Posterior cingulate gyrus (tissue), 11 donors: ENCODE measurements at regions not wholly inside any gene's neighbourhood (a gene's known extent, or its start where the extent isn't known, plus 50 kb on each side); places are given as distances from the start of the nearest gene placed in this dataset.

Experiments used
- DNase-seq, 10 donors: peaks; one replicate each; pipeline versions ENCODE4 v3.0.0 to v3.0.0-alpha.2; 2020 to 2021; ENCODE audit warnings: mixed read lengths in 3 of 10
- intact Hi-C: fragments of 100-400 bp; cut with DNase I; formaldehyde crosslinking; loops from one replicate; pipeline ENCODE4 v1.15.1; 2023

DNA sequence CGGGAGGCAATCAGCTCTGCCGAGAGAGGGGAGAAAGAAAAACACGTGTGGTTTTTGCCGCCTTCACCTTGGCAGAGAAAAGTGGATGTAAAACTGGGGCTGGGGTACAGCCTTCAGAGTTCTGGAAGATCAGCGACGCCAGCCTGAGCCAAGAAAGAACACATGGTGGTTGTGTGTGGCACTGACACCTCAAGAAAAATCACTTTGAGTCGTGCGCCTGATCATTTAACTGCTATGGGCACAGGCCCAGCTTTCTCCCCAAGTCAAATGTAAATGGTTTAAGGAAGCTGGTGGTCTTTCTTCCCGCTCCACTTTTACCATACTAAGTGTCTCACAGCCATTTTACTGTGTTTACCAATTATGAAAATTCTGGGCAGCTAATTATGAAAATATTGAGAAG is 461.8 kb upstream of the SOX9 start:
- intact Hi-C loops = no loop called here
- DNase-seq = peak in 1 of 10 donors; percentile 39

DNA sequence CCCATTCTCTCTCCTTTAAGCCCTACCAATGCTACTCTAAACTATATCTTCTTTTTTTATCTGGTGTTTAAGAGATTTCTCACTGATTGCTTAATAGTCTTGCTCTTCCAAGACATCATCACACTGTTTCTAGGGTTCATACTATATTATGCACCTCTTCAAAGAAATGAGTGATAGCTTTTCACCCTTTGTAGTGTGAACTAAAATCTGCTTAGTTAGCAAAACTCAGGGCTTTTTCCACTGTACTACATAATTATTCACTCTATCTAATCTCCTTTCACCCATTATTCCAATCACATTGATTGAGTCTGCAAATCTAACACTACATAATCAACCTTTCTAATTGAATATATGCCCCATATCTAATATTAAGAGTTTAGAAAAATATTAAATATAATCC is 456.0 kb upstream of the SOX9 start:
- DNase-seq = no peak
- intact Hi-C loops = no loop called here

DNA sequence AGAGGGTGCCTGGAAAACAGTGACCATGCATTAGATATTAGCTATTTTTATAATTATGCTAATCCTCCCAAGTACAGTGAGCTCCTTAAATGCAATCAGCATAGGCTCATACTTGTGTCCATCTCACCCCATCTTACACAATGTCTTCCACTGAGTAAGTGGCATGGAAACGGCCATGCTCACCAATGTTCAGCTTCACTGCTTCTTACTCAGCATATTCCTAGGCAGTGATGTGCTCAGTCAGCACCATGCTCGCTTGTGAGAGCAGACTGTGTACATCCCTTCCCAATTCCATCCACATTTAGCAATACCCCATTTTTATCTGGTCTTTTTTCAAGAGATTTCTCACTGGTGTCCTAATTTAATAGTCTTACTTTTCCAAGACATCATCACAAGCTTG is 454.8 kb upstream of the SOX9 start:
- DNase-seq = no peak
- intact Hi-C loops = no loop called here

DNA sequence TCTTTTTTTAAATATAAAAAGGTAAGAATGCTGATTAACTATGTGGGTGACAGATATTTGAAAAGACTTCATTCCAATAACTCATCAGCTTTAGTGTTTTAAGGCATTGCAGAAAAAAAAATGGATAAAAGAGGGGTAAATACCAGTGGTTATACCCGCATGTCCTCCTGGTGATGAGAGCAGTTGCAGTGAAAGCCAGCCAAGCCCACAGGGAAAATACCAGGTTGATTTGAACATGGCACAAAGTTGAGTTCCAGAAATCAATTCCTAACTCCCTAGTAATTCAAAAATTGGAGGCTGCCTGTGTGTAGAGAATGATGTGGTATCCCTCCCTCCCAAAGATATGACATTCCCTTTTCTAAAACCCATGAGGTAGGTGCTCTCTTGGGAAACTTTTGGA is 453.2 kb upstream of the SOX9 start:
- intact Hi-C loops = no loop called here

DNA sequence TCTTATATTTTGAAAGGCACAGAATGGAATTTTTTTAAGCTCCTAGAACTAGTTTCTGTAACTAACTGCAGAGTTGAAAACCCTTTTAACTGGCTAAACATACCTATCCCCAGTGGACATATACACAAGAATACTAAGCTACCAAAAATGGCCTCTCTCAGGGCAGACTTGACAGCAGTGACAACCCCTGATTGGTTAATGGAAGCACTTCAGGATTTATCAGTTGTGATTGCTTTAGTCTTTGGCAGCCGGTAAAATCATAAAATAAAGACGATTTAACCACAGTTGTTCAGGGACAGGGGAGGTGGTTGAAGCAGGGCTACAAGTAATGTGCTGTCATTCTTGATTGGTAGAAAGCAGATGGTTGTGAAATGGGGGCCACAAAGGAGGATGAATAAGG is 452.0 kb upstream of the SOX9 start:
- intact Hi-C loops = no loop called here
- no peak for DNase-seq

More for the DNA sequence above, 453.2 kb upstream of the SOX9 start:
- DNase-seq = no peak

DNA sequence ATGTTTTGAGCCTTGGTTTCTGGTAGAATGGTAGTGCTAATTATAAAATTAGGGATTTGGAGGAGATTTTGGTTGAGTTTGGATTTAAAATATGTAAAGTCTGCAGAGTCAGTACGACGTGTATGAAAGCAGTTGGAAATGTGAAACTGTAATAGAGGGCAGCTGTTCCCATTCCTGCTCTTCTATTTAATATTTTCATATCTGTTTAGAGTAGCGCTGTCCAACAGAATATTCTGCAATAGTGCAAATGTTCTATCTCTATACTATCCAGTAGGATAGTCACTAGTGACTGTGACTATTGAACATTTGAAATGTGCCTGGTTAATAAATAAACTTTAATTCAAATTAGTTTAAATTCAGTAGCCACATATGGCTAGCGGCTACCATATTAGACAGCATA is 443.4 kb upstream of the SOX9 start:
- no peak for DNase-seq
- intact Hi-C loops = no loop called here

DNA sequence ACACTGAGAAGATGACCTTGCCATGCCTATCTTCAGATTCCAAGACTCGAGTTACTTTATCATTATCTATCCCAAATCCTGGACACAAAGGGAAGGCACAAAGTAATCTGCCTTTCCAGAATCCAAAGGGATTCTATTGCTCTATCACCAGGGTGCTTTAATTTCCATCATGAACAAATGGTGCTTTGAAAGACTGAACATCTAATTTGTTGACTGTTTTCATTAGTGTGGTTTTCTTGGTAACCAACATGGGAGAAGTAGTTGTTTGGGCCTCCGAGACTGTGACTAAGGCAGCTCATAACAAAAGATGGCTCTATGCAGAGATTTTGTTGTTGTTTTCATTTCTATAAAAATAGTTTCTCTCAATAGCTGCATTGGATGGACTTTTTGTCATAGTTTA is 441.0 kb upstream of the SOX9 start:
- intact Hi-C loops = no loop called here
- no peak for DNase-seq

DNA sequence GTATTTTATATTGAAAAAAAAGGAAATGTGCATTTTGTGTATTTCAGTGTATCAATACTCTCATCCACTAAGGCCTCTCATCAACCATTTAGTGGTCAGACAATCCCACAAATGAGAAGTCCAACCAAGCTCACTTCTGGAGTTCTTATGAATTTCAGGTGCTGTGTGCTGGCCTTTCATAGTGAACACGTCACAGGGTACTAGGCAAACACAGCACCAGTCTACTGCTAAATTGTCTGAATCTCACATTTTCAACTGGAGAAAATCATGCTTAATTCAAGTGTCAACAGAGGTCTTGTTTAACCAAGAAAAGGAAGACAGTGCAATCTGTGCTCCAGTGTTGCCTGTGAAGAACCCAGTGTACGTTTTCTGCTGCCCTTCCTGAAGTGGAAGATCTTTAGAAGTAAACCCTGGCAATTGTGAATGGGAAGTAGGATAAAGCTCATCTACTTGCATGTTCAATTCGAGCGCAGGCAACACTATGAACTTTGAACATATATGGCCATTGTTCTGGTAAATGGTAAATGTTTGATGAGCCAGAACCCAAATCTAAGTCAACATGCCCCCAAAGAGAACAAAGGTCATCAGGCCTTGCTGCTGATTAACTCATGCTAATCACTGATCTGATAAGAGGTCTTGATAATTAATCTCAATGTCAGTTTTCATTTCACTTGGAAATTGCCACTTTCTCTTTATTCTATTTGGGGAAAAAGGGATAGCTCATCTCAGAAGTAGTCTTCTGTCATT is 439.2 kb upstream of the SOX9 start:
- intact Hi-C loops = no loop called here

DNA sequence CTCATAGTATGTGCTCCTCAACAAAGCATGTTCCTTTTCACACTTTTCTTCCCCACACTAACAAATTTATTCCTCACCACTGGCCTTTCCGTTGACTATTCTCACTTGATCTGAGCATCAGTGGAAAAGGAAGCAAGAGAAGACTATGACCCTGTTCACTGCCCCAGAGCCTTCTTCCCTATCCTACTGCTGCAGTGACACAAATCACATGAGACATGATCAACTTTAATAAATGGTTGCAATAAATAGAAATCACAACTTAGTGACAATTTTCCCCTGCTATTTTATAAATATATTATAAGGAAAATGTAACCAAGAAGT is 438.7 kb upstream of the SOX9 start:
- no peak for DNase-seq
- intact Hi-C loops = no loop called here

More for the DNA sequence above, 439.2 kb upstream of the SOX9 start:
- no peak for DNase-seq

DNA sequence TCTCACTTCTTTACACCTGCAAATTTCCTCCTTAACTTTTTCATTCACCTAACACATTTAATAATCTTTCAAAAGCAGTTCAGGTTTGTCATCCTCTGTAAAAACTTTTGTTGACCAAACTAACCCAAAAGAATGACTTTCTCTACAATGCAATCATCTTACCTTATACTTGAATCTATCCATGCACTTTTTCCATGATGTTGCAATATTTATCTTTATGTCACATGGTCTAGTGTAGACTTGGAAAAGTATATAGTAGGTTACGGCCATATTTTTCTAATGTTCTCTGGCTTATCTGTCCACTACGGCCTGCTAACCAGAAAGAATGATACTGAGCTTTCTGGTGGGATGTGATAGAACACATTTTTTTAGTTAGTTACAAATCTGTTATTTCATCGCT is 431.0 kb upstream of the SOX9 start:
- intact Hi-C loops = no loop called here
- DNase-seq = no peak

DNA sequence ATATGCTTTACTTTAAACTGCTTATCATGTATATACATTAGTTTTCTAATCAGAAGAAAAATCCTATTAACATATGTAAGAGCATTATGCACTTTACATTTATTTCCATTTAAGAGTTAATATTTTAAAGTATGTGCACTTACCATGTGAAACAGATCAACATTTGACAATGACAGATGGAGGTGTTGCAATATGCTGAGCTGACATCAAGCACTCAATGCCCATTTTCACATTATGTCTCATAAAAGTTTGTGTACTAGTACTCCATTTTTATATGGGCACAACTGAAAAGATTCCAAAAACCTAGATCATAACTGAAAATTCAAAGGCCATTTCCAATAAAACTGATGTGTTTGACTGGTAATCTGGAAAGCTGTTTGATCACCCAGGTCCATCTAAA is 420.9 kb upstream of the SOX9 start:
- DNase-seq = no peak

DNA sequence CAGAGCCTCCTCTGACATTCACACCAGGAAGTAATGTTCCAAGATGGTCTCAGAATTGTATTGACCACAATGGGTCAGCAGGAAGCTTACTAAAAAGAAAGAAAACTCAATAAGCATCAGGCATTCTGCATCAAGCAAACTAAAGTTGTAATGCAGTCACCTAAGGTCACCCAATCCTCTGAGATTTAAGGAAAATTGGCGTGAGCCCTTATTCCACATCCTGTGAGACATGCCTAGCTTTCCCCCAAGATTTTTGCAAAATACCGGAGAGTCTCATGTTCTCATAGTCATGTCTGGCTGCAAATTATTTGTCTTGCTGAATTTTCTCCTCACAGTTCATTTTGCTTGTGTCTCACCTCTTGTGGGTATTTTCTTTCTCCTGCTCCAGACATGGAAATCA is 417.1 kb upstream of the SOX9 start:
- intact Hi-C loops = no loop called here
- no peak for DNase-seq

More for the DNA sequence above, 420.9 kb upstream of the SOX9 start:
- intact Hi-C loops = no loop called here

DNA sequence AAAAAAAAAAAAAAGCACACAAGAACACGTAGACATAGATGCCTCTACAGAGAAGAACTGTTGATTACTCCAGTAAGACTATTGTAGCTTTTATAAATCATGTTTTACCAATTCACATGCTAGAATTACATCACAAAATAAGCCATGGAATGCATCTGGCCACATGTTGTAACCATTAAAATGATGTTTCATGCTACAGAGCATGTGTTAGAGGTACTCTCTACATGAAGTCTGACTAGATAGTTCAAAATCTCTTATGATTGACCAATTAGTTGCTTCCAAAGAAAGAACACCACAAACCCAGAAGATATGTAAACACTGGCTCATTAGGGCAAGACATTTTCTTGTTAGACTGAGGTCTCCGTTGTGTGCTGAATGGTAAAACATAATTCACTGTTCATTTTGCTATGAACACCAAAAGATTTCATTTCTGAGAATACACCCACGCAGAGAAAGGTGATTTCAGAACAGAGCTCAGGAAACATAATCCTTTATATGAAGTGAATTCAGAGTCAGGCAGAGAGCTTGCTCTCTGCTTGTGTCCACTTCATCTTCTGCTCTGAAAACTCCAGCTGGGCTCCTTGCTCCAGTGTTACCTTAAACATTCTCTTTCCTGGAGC is 411.4 kb upstream of the SOX9 start:
- intact Hi-C loops = no loop called here
- no peak for DNase-seq

DNA sequence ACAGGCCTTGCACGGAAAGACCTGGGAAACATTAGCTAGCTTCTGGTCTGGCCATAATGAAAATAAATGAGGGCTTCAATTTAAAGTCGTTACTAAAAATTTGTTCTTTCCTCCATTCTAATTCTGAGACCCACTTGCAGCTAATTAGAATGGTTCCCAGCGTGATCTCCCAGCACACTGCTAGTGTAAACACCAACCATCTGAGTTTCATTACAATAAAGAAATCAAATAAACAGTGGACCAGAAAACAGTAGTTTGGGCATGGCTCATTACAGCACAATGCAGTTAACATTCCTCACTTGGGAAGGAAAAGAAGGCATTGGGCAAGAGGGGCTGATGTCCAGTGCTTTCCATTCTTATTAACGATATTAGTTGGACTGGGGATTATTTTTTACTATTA is 410.9 kb upstream of the SOX9 start:
- intact Hi-C loops = no loop called here

DNA sequence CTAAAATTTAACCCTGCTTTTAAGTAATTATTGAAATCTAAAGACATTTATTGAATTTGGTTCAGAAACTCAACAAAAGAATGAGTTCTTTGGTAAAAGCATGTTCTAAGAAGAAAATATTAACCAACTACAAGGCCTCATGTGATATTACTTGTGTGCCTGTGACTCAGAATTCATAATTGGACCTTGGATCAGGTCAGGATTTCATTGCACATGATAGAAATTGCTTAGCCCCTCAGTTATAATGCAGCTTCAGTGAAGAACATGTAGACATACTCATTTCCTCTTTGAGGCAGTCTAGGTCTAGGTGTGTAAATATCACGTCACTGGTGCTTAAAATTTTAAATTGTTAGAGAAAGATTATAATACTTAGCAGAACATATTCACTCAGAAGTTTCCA is 410.0 kb upstream of the SOX9 start:
- intact Hi-C loops = no loop called here
- DNase-seq = no peak

More for the DNA sequence above, 410.9 kb upstream of the SOX9 start:
- no peak for DNase-seq

DNA sequence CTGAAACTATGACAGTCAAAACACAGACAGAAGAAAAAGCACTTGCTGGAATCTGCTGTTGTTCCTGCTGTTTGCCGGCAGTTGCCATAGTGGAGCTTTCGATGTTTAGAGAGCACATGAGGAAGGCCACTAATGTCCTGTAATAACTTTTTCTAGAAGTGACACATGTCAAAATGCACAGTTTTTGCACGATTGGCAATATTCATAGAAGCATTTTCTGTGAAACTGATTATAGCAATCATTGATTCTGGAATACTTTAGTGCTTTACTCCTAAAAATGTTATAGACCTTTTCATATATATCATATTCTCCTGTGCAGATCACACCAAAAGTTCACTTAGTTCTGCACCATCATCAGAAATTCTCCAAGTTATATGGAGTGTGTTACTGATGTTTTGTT is 407.0 kb upstream of the SOX9 start:
- no peak for DNase-seq
- intact Hi-C loops = no loop called here

DNA sequence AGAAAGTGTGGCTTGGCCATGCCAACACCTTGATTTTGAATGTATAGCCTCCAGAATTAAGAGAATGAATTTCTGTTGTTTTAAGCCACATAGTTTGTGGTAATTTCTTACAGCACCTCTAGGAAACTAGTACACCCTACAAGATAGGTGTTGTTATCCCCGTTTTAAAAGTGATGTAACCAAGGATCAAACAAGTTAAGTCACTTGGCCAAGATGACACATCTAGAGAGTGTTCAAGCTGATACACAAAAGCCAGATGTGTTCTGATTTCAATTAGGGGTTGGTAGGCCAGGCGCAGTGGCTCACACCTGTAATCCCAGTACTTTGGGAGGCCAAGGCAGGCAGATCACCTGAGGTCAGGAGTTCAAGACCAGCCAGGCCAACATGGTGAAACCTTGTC is 396.5 kb upstream of the SOX9 start:
- intact Hi-C loops = no loop called here
- no peak for DNase-seq

DNA sequence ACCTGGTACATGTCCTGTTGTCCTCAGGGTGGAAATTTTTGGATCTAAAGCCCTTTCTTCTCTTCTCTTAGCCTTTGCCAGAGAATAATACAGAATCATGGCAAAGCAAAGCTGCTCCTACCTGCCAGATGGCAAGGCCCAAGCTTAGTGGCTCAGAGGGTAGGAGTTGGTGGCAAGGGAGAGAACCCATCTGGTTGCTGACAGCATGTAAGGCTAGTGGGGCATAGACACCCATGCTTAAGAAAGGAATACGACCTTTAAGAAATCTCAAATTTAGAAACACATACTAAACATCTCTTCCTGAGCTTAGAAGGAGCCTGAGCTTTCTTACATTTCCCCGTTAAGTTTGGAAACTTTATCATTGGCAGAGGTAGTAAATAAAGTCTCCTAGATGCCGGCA is 395.0 kb upstream of the SOX9 start:
- no peak for DNase-seq
- intact Hi-C loops = no loop called here

DNA sequence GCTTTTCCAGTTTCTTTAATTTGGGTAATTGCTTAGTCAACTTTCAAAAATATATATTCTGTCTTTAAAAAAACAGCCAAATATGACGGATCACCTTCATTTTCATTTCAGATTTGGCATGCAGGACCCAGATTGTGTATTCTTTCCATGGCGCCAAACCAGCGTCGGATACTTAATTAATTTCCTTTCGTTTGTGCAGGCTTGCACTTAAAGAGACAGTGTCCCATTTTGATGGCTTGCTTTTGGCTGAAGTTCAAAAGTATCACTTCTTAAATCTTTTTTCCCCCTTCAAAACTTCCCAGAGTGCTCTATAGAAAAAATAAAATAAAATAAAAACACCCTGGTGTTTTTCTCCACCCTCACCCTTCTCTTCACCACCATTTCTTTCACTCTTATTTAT is 394.5 kb upstream of the SOX9 start:
- intact Hi-C loops = no loop called here
- DNase-seq = no peak

DNA sequence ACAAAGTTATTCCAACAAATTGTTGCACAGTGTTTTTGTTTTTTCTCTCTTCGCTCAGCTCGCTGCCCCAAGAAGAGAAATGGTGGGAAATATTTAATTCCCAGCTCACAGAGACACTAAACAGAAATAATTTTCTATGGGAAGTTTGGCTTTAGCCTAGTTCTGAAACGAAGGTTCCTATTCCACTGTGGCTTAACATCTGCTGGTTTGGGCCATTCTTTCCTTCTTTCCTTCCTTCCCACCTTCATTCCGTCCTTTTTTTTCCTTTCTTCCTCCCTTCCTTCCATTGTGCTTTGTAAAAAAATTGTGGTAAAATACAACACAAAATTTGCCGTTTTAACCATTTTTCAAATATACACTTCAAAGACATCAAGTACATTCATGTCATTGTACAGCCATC is 393.5 kb upstream of the SOX9 start:
- no peak for DNase-seq
- intact Hi-C loops = no loop called here

DNA sequence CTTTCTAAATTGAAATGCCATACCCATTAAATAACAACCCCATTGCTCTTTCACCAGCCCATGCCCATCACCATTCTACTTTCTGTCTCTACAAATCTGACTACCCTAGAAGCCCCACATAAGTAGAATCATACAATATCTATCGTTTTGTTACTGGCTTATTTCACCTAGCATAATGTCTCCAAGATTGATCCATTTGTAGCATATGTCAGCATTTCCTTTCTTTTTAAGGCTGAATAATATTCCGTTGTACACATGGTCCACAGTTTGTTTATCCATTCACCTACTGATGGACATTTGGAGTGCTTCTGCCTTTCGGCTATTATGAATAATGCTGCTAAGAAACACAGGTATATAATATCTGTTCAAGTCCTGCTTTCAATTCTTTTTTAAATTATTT is 393.1 kb upstream of the SOX9 start:
- intact Hi-C loops = no loop called here
- DNase-seq = no peak

DNA sequence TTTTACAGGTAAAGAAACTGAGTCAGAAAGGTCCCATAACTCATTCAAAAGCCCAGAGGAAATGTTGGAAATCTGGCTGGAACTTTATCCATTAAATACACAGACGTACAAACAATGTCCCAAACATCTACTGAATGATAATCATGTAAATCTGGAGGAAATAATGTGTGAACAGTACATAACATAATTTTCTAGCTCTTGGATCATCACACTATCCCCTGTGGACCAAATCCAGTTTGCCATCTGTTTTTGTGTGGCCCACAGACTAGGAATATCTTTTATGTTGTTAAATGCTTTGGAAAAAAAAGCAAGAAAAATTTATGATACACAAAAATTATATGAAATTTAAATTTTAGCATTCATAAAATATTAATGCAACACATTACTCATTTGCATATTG is 389.9 kb upstream of the SOX9 start:
- intact Hi-C loops = no loop called here
- DNase-seq = no peak

DNA sequence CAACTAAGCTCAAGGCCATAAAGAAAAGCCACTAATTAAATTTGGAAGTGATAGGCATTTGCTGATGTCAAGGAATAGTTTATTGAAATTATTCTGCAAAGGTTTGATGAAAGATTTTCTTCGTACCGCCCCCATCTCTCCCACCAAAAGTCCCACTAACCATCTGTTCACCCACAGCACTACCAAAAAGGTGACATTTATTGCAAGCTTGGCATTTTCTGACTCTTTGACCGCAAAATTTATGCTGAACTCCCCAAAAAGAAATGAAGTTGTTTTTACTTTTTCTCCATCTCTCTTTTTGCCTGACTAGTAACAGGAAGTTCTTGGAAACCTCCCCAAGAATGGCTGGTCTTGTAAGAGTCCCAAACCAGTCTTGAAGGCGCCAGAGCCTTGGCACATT is 384.9 kb upstream of the SOX9 start:
- intact Hi-C loops = no loop called here
- no peak for DNase-seq
